ENCODE measurements at regions not wholly inside any gene's neighbourhood (a gene's known extent, or its start where the extent isn't known, plus 50 kb on each side); places are given as distances from the start of the nearest gene placed in this dataset.
A peak's percentile ranks its signal among the peaks of the same experiment; 100 is the strongest.

DNA sequence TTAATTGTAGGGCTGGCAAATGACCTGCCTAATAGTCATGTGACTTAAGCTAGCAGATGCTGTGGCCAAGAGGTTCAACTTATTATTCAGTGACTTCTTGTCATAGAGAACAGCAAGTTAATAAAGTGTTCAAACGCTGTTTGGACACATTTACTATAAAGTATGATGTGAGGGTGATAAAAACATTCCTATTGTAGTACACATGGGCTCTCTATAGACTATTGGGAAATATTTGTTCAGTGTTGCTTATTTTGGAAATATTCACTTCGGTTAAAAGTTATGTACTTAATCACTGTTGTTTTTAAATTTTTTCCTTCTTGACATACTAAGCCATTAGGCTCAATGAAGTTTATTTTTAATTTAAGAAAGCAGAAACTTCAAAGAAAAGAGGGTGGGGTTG is 345.0 kb downstream of the NNT start:
- no peak for DNase-seq (ENCODE audit: low read depth)
- no peak for TF ChIP-seq CTCF (IDR thresholded peaks at IDR 0.05; ENCODE audit: insufficient read depth, low read depth, low read length, missing control alignments)
- no peak overlapping the region for H3K4me3 ChIP-seq (ENCODE audit: low read length)

DNA sequence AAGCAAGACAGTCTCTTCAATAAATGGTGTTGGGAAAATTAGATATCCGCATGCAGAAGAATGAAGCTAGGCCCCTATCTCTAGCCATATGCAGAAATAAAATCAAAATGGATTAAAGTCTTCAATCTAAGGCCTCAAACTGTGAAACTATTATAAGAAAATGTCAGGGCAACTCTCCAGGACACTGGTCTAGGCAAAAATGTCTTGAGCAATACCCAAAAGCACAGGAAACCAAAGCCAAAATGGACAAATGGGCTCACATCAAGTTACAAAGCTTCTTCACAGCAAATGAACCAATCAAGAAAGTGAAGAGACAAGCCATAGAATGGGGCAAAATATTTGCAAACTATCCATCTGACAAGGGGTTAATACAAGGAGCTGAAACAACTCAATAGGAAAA is 338.8 kb downstream of the NNT start:
- DNase-seq (ENCODE audit: low read depth), result no peak
- no peak overlapping the region for H3K4me3 ChIP-seq (ENCODE audit: low read length)
- no peak for TF ChIP-seq CTCF (IDR thresholded peaks at IDR 0.05; ENCODE audit: insufficient read depth, low read depth, low read length, missing control alignments)

DNA sequence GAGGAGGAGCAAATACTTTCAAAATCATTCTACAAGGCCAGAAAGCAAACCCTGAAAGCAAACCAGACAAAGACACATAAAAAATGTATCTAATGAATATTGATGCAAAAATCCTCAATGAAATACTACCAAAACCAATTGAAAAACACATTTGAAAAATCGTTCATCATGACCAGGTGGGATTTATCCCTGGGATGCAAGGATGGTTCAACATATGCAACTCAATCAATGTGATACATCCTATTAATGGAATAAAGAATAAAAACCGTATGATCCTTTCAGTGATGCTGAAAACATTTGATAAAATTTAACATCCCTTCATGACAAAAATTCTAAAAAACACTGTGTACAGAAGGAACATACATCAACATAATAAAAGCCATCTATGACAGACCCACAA is 337.6 kb downstream of the NNT start:
- H3K4me3 ChIP-seq (ENCODE audit: low read length), result no peak overlapping the region
- no peak for DNase-seq (ENCODE audit: low read depth)
- TF ChIP-seq CTCF (IDR thresholded peaks at IDR 0.05; ENCODE audit: insufficient read depth, low read depth, low read length, missing control alignments), result no peak

DNA sequence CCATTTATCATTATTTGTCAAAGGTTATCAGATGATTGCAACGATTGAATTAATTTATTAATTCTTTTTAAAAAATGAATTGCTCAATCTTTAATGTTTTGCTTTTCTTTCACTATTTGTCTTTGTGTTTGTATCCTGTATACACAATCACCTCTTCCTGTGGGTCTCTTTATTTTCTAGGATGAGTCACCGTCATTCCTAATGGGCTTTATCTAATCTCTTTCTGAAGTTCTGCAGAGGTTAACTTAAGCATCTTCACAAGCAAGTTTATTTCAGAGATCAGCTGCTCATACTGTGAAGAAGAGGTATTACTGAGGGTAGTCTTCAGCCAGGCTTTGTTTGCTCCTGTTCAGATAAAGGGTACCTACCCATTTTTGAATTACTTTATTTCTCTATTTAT is 323.9 kb downstream of the NNT start:
- no peak for DNase-seq (ENCODE audit: low read depth)
- no peak overlapping the region for H3K4me3 ChIP-seq (ENCODE audit: low read length)
- no peak for TF ChIP-seq CTCF (IDR thresholded peaks at IDR 0.05; ENCODE audit: insufficient read depth, low read depth, low read length, missing control alignments)

- DNase-seq (ENCODE audit: low read depth), result no peak
- no peak overlapping the region for H3K4me3 ChIP-seq (ENCODE audit: low read length)
- TF ChIP-seq CTCF (IDR thresholded peaks at IDR 0.05; ENCODE audit: insufficient read depth, low read depth, low read length, missing control alignments), result no peak
Observed at GRCh38 chr5:43920422-43920821, 317.4 kb downstream of the NNT start.

DNA sequence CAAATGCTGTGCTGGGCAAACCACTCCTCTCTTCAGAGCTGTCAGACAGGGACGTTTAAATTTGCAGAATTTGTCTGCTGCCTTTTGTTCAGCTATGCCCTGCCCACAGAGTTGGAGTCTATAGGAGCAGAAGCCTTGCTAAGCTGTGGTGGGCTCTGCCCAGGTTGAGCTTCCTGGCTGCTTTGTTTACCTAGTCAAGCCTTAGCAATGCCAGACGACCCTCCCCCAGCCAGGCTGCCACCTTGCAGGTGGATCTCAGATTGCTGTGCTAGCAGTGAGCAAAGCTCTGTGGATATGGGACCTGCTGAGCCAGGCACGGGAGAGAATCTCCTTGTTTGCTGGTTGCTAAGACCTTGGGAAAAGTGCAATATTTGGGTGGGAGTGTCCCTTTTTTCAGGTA is 314.9 kb downstream of the NNT start:
- DNase-seq (ENCODE audit: low read depth), result no peak
- no peak overlapping the region for H3K4me3 ChIP-seq (ENCODE audit: low read length)
- TF ChIP-seq CTCF (IDR thresholded peaks at IDR 0.05; ENCODE audit: insufficient read depth, low read depth, low read length, missing control alignments), result no peak

- TF ChIP-seq CTCF (IDR thresholded peaks at IDR 0.05; ENCODE audit: insufficient read depth, low read depth, low read length, missing control alignments), result no peak
- DNase-seq (ENCODE audit: low read depth), result peak; percentile 10
- H3K4me3 ChIP-seq (ENCODE audit: low read length), result no peak overlapping the region
Observed at GRCh38 chr5:43903129-43903528, 300.1 kb downstream of the NNT start.
